Right lobe of liver (tissue), 4 donors: ENCODE measurements at regions not wholly inside any gene's neighbourhood (a gene's known extent, or its start where the extent isn't known, plus 50 kb on each side); places are given as distances from the start of the nearest gene placed in this dataset.

Experiments
- CTCF ChIP-seq, 4 donors: fragments of 200-600 bp in 3 of 4; fragments of 450-650 bp in 1 of 4; IDR thresholded peaks; one replicate each; pipeline versions ENCODE4 v1.5.1 to v1.8.0; 2016 to 2022; ENCODE audit warnings: antibody characterized with exemption in 4 of 4, mild to moderate bottlenecking in 2 of 4
- POLR2A ChIP-seq: fragments of 450-650 bp; IDR thresholded peaks from one replicate; pipeline ENCODE4 v1.6.1; 2017; ENCODE audit warnings: antibody characterized with exemption, mild to moderate bottlenecking
- donor health status: DM: no; HTN: no; CAD: no.
- donor health status: DM: no; HTN: no; CAD: no.
- donor health status: DM: no; HTN: yes; CAD: no.

GRCh38 chr5:98042961-98043360 lies 730.5 kb upstream of the RGMB start:
- TF ChIP-seq POLR2A (no peak), CTCF (IDR thresholded peaks at IDR 0.05) (no peak)
